Vagina (tissue), 2 donors: ENCODE measurements at regions not wholly inside any gene's neighbourhood (a gene's known extent, or its start where the extent isn't known, plus 50 kb on each side); places are given as distances from the start of the nearest gene placed in this dataset.

Source experiments
- DNase-seq, 2 donors: peaks; one replicate each; pipeline ENCODE4 v3.0.0-alpha.2; 2017; ENCODE audit errors: extremely low spot score in 2 of 2
- H3K27ac ChIP-seq: fragments of 200-600 bp; sonication (generic); one replicate; pipeline ENCODE4 v1.5.1; 2019
- H3K27me3 ChIP-seq: fragments of 200-600 bp; sonication (generic); one replicate; pipeline ENCODE4 v1.5.1; 2019
- H3K36me3 ChIP-seq, 2 donors: fragments of 200-600 bp; sonication (generic); one replicate each; pipeline ENCODE4 v1.5.1; 2017 to 2019
- H3K4me1 ChIP-seq: fragments of 200-600 bp; sonication (generic); one replicate; pipeline ENCODE4 v1.5.1; 2019
- H3K4me3 ChIP-seq, 2 donors: fragments of 200-600 bp; sonication (generic); 1 replicate in 1 of 2; 2 replicates in 1 of 2; pipeline ENCODE4 v1.5.1; 2016 to 2019
- H3K9me3 ChIP-seq: fragments of 200-600 bp; sonication (generic); one replicate; pipeline ENCODE4 v1.5.1; 2019
- POLR2A ChIP-seq, 2 donors: fragments of 450-650 bp; IDR thresholded peaks; one replicate each; pipeline ENCODE4 v1.6.1; 2017; ENCODE audit warnings: antibody characterized with exemption in 2 of 2, mild to moderate bottlenecking in 2 of 2, moderate library complexity in 2 of 2
- POLR2AphosphoS5 ChIP-seq, 2 donors: sonication (generic); formaldehyde crosslinking; IDR thresholded peaks; one replicate each; pipeline ENCODE4 v1.9.0; 2017; ENCODE audit warnings: antibody characterized with exemption in 2 of 2, mild to moderate bottlenecking in 2 of 2, low read depth in 1 of 2; ENCODE audit not compliant: insufficient read depth in 1 of 2
- intact Hi-C: fragments of 100-400 bp; cut with DNase I; formaldehyde crosslinking; loops from one replicate; pipeline ENCODE4 v1.15.1; 2023
- TF ChIP-seq, protein P1 (sequence below), 3 experiments: fragments of 450-650 bp in 2 of 3; fragments of 200-600 bp in 1 of 3; sonication (generic) in 1 of 3; IDR thresholded peaks; one replicate each; pipeline ENCODE4 v1.5.1; 2017 to 2019; ENCODE audit warnings: antibody characterized with exemption in 3 of 3, mild to moderate bottlenecking in 2 of 3, moderate library complexity in 2 of 3

DNA sequence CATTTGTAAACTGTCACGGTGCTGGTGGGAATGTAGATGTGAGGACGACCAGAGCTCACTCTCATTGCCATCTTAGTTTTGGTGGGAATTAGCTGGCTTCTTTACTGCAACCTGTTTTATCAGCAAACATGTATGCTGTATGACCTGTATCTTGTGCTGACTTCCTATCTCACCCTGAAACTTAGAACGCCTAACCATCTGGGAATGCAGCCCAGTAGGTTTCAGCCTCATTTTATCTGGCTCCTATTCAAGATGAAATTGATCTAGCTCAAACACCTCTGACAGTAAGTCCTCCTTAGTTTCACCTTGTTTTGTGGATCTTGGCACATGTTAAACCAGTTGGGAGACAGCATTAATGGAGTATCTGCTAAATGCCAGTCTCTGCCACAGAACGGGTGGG lies 174.6 kb downstream of the HLX start:
- intact Hi-C loops: no loop called here
- TF ChIP-seq POLR2A (IDR thresholded peaks at IDR 0.05) (no peak), POLR2AphosphoS5 (IDR thresholded peaks at IDR 0.05; ENCODE audit: insufficient read depth in 1 of 2, low read depth in 1 of 2) (no peak)
- TF ChIP-seq, protein P1, sequence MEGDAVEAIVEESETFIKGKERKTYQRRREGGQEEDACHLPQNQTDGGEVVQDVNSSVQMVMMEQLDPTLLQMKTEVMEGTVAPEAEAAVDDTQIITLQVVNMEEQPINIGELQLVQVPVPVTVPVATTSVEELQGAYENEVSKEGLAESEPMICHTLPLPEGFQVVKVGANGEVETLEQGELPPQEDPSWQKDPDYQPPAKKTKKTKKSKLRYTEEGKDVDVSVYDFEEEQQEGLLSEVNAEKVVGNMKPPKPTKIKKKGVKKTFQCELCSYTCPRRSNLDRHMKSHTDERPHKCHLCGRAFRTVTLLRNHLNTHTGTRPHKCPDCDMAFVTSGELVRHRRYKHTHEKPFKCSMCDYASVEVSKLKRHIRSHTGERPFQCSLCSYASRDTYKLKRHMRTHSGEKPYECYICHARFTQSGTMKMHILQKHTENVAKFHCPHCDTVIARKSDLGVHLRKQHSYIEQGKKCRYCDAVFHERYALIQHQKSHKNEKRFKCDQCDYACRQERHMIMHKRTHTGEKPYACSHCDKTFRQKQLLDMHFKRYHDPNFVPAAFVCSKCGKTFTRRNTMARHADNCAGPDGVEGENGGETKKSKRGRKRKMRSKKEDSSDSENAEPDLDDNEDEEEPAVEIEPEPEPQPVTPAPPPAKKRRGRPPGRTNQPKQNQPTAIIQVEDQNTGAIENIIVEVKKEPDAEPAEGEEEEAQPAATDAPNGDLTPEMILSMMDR (IDR thresholded peaks at IDR 0.05): no peak
- no peaks in the 10 kb centered on the region for H3K36me3 ChIP-seq
- no peak overlapping the region for H3K4me3 ChIP-seq
- no peak overlapping the region for H3K27ac ChIP-seq
- DNase-seq: no peak
- no peaks in the 10 kb centered on the region for H3K4me1 ChIP-seq
- no peaks in the 10 kb centered on the region for H3K9me3 ChIP-seq
- no peaks in the 10 kb centered on the region for H3K27me3 ChIP-seq

DNA sequence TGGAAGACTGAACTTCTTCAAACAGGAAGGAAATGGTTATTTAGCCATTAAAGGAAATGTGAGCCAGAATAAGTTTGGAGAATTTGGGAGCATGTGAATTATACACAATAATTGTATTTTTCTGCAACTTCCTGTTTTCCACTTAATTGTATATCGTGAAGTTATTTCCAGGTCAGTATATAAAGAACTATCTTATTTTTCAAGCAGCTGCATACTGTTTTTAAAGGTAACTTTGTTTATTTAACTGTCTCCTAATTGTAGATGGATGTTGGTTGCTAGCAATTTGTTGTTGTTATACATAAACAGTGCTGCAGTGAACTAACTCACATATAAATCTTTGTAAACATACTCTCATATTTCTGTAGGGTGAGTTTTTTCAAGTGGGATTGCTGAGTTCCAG lies 180.3 kb downstream of the HLX start:
- H3K4me3 ChIP-seq: no peak overlapping the region
- TF ChIP-seq POLR2A (IDR thresholded peaks at IDR 0.05) (no peak), POLR2AphosphoS5 (IDR thresholded peaks at IDR 0.05; ENCODE audit: insufficient read depth in 1 of 2, low read depth in 1 of 2) (no peak)
- TF ChIP-seq, protein P1 (IDR thresholded peaks at IDR 0.05): no peak
- no peak for DNase-seq
- intact Hi-C loops: no loop called here
- H3K27ac ChIP-seq: no peak overlapping the region
- no peaks in the 10 kb centered on the region for H3K27me3 ChIP-seq
- no peaks in the 10 kb centered on the region for H3K9me3 ChIP-seq
- H3K4me1 ChIP-seq: no peaks in the 10 kb centered on the region
- no peaks in the 10 kb centered on the region for H3K36me3 ChIP-seq

DNA sequence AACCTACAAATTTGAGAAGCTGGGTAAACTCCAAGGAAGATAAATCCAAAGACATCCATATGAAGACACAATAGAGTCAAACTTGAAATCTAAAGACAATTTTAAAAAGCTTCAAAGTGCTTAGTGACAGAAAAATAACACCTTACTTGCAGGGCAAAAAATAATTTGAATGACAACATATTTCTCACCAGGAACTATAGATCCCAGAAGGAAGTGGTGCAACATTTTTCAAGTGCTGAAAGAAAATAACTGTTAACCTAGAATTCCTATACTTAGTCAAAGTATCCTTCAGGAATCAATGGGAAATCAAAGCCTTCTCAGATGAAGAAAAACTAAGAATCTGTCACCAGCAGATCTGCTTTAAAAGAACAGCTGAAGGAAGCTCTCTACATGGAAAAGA lies 184.4 kb downstream of the HLX start:
- H3K9me3 ChIP-seq: no peaks in the 10 kb centered on the region
- intact Hi-C loops: no loop called here
- no peaks in the 10 kb centered on the region for H3K4me1 ChIP-seq
- no peak overlapping the region for H3K4me3 ChIP-seq
- no peak overlapping the region for H3K27ac ChIP-seq
- DNase-seq: no peak
- no peaks in the 10 kb centered on the region for H3K27me3 ChIP-seq
- TF ChIP-seq, protein P1 (IDR thresholded peaks at IDR 0.05): no peak
- TF ChIP-seq POLR2AphosphoS5 (IDR thresholded peaks at IDR 0.05; ENCODE audit: insufficient read depth in 1 of 2, low read depth in 1 of 2) (no peak), POLR2A (IDR thresholded peaks at IDR 0.05) (no peak)
- no peaks in the 10 kb centered on the region for H3K36me3 ChIP-seq

DNA sequence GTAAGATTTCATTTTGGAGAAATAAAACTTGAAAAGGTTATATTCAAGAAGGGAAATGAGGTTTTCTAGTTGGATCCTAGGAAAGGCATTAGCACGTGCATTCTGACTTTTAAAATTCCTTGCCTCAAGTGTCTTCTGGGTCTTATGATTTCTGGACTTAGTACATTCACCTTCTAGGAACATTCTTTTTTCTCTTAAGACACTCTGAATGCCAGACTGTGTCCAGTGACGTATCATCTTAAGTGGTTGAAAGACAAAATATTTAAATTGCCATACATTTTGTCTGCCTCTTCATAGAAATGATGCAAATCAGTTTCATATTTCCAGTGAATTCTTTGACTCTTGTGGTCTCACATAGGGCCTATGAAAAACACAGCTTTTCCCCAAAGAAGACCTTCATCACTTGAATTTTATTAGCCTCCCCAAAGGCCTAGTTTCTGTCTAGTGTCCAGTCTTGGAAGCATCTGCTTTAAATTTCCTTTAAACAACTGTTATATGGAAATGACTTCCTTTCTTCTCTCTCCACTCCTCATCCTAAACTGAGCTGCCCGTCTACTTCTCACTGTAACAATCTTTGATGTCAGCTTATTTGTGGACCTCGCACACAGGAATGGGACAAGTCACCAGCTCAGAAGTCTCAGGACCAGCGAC lies 187.2 kb downstream of the HLX start:
- H3K4me3 ChIP-seq: no peak overlapping the region
- intact Hi-C loops: no loop called here
- no peaks in the 10 kb centered on the region for H3K4me1 ChIP-seq
- H3K36me3 ChIP-seq: no peaks in the 10 kb centered on the region
- H3K27me3 ChIP-seq: no peaks in the 10 kb centered on the region
- no peak overlapping the region for H3K27ac ChIP-seq
- no peak for DNase-seq
- no peak for TF ChIP-seq POLR2AphosphoS5 (IDR thresholded peaks at IDR 0.05; ENCODE audit: insufficient read depth in 1 of 2, low read depth in 1 of 2)
- no peaks in the 10 kb centered on the region for H3K9me3 ChIP-seq

DNA sequence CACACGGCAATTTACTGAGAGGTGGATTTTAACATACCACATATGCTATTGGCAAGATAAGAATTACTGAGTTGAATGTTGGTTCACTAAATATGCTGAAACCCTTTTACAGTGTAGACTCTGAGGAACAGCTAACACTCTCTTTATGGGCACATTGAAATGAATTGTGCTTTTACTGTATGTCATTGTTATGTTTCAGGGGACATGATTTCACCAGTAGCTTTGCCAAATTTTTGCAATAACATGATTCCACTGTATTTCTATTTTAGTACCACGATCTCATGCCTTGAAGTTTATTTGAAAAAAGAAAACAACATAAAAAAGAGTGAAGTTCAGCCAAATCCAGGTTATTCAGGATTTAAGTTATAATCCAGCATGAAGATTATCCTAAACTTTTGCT lies 188.5 kb downstream of the HLX start:
- Histone ChIP-seq H3K4me1 (no peaks in the 10 kb centered on the region), H3K9me3 (no peaks in the 10 kb centered on the region), H3K36me3 (no peaks in the 10 kb centered on the region), H3K4me3 (no peak overlapping the region), H3K27ac (no peak overlapping the region), H3K27me3 (no peaks in the 10 kb centered on the region)
- no peak for TF ChIP-seq POLR2A (IDR thresholded peaks at IDR 0.05)
- TF ChIP-seq, protein P1 (IDR thresholded peaks at IDR 0.05): no peak
- TF ChIP-seq POLR2AphosphoS5 (IDR thresholded peaks at IDR 0.05; ENCODE audit: insufficient read depth in 1 of 2, low read depth in 1 of 2): no peak
- intact Hi-C loops: no loop called here
- DNase-seq: no peak
